ENCODE measurements at regions not wholly inside any gene's neighbourhood (a gene's known extent, or its start where the extent isn't known, plus 50 kb on each side); places are given as distances from the start of the nearest gene placed in this dataset.

- TF ChIP-seq CTCF (conservative IDR thresholded peaks at IDR 0.05 in 1 of 2, IDR thresholded peaks at IDR 0.05 in 1 of 2; ENCODE audit: low read depth in 1 of 2, low read length in 2 of 2) (no peak), EZH2 (IDR thresholded peaks at IDR 0.05; ENCODE audit: low read length, missing control alignments) (no peak)
Observed at GRCh38 chr11:92346220-92346619, 121.6 kb downstream of the FAT3 start.
